GM12878 (cell line): ENCODE measurements at regions not wholly inside any gene's neighbourhood (a gene's known extent, or its start where the extent isn't known, plus 50 kb on each side); places are given as distances from the start of the nearest gene placed in this dataset.

Experiments used
- ATAC-seq: fragments of 200-7000 bp; cut with Tn5 transposase; 3 replicates; pipeline ENCODE4 v1.9.1; 2020; ENCODE audit warnings: mild to moderate bottlenecking, moderate library complexity
- BruUV-seq: library from RNA; stranded (reverse); fragments of 400-500 nt; replicated peaks from 2 replicates; lab custom pipeline; 2021; lab: Mats Ljungman, UMichigan
- CTCF ChIA-PET: fragments of 300-600 bp; sonication (Branson Sonifier 250); formaldehyde crosslinking; extraction: SDS; loops from one replicate; lab custom pipeline; 2021; ENCODE audit warnings: inconsistent platforms; lab: Yijun Ruan, JAX
- POLR2A ChIA-PET: fragments of 350-600 bp; formaldehyde crosslinking; extraction: SDS; loops from one replicate; lab custom pipeline; 2021; ENCODE audit warnings: inconsistent platforms; lab: Charles Lee
- RAD21 ChIA-PET: fragments of 300-600 bp; sonication (Branson Sonifier 250); formaldehyde crosslinking; loops from one replicate; lab custom pipeline; 2023; ENCODE audit warnings: antibody characterized with exemption; ENCODE audit not compliant: unreplicated experiment; lab: Charles Lee
- SMC1A ChIA-PET: fragments of 300-600 bp; sonication (Branson Sonifier 250); formaldehyde crosslinking; loops from one replicate; lab custom pipeline; 2023; ENCODE audit not compliant: unreplicated experiment, uncharacterized antibody; lab: Charles Lee
- DNase-seq: peaks from one replicate; pipeline ENCODE4 v3.0.0-alpha.2; 2011; ENCODE audit warnings: low read depth, low spot score
- FAIRE-seq: peaks from 3 replicates; lab custom pipeline; 2011; peaks lifted over from hg19 to GRCh38; lab: Jason Lieb, UNC
- H2AFZ ChIP-seq: 2 replicates; pipeline ENCODE4 v1.6.0; 2011; ENCODE audit warnings: low read depth, low read length, control low read depth; ENCODE audit not compliant: control insufficient read depth
- H3K27ac ChIP-seq: 2 replicates; pipeline ENCODE4 v1.5.1; 2011; ENCODE audit warnings: control low read depth; ENCODE audit not compliant: control insufficient read depth, insufficient read depth
- H3K27me3 ChIP-seq, 2 experiments: replicated peaks in 1 of 2; 2 replicates each; pipeline versions ENCODE4 v1.6.0 to v1.6.1; 2011; ENCODE audit warnings: low read length in 1 of 2; ENCODE audit not compliant: control insufficient read depth in 2 of 2, insufficient read depth in 2 of 2
- H3K36me3 ChIP-seq, 2 experiments: 2 replicates each; pipeline ENCODE4 v1.5.1; 2011; ENCODE audit warnings: low read length in 1 of 2; ENCODE audit not compliant: control insufficient read depth in 2 of 2, insufficient read depth in 2 of 2
- H3K4me1 ChIP-seq: 2 replicates; pipeline ENCODE4 v1.6.1; 2011; ENCODE audit warnings: mild to moderate bottlenecking, low read length, moderate library complexity, mixed read lengths; ENCODE audit not compliant: control insufficient read depth, insufficient read depth
- H3K4me2 ChIP-seq: 2 replicates; pipeline ENCODE4 v1.6.0; 2011; ENCODE audit warnings: control low read depth; ENCODE audit not compliant: control insufficient read depth, insufficient read depth
- H3K4me3 ChIP-seq: fragments of 200-600 bp; sonication (generic); 2 replicates; pipeline ENCODE4 v1.5.1; 2016
- H3K79me2 ChIP-seq: 2 replicates; pipeline ENCODE4 v1.6.0; 2011; ENCODE audit warnings: low read length; ENCODE audit not compliant: control insufficient read depth, insufficient read depth
- H3K9ac ChIP-seq: 2 replicates; pipeline ENCODE4 v1.8.0; 2011; ENCODE audit warnings: low read length, control low read depth, mixed read lengths; ENCODE audit not compliant: control insufficient read depth, insufficient read depth
- H3K9me3 ChIP-seq: replicated peaks from 3 replicates; pipeline ENCODE4 v1.5.1; 2011; ENCODE audit warnings: mild to moderate bottlenecking, low read length; ENCODE audit not compliant: control insufficient read depth, insufficient read depth
- H4K20me1 ChIP-seq: 2 replicates; pipeline ENCODE4 v1.6.0; 2011; ENCODE audit not compliant: control insufficient read depth, insufficient read depth
- BHLHE40 ChIP-seq, 2 experiments: fragments of 450-650 bp in 1 of 2; IDR thresholded peaks; 2 replicates each; pipeline ENCODE4 v1.6.1; 2011 to 2017; ENCODE audit warnings: low read depth in 2 of 2, borderline replicate concordance in 1 of 2, improper control_type of control experiment in 1 of 2, low read length in 1 of 2, mild to moderate bottlenecking in 1 of 2
- GABPA ChIP-seq: IDR thresholded peaks from 2 replicates; pipeline ENCODE4 v1.6.1; 2014; ENCODE audit warnings: antibody characterized with exemption, low read depth, mild to moderate bottlenecking, inconsistent platforms
- IRF4 ChIP-seq: IDR thresholded peaks from 2 replicates; pipeline ENCODE4 v1.6.1; 2011; ENCODE audit warnings: low read depth, low read length
- KAT2A ChIP-seq: conservative IDR thresholded peaks from 2 replicates; pipeline ENCODE4 v1.6.1; 2011; ENCODE audit warnings: low read depth, low read length; ENCODE audit not compliant: control insufficient read depth
- NFXL1 ChIP-seq: fragments of 450-650 bp; IDR thresholded peaks from 2 replicates; pipeline ENCODE4 v1.6.1; 2017; ENCODE audit warnings: antibody characterized with exemption, mild to moderate bottlenecking, borderline replicate concordance
- POLR2AphosphoS5 ChIP-seq: IDR thresholded peaks from 2 replicates; pipeline ENCODE4 v1.6.1; 2011; ENCODE audit warnings: mild to moderate bottlenecking, low read length, inconsistent platforms
- WRNIP1 ChIP-seq: IDR thresholded peaks from 2 replicates; pipeline ENCODE4 v1.6.1; 2011; ENCODE audit warnings: low read depth, low read length, improper control_type of control experiment, borderline replicate concordance
- ZNF24 ChIP-seq: fragments of 450-650 bp; IDR thresholded peaks from 2 replicates; pipeline ENCODE4 v1.6.1; 2017; ENCODE audit warnings: antibody characterized with exemption, mild to moderate bottlenecking
- WGBS: methylation state at CpG from one replicate; pipeline ENCODE4 v1.1.6; 2016; ENCODE audit warnings: low lambda C conversion rate; ENCODE audit not compliant: insufficient replicate concordance, insufficient coverage; ENCODE audit errors: missing lambda C conversion rate; 5-methylcytosine and 5-hydroxymethylcytosine counted together
- in situ Hi-C: fragments of 300-500 bp; cut with MboI; formaldehyde crosslinking; loops from 9 replicates; pipeline ENCODE4 v1.14.3; 2018; ENCODE audit warnings: mixed read lengths
- intact Hi-C: fragments of 100-400 bp; cut with micrococcal nuclease; formaldehyde crosslinking; loops from one replicate; pipeline ENCODE4 v1.14.2; 2022; ENCODE audit not compliant: unreplicated experiment
- TF ChIP-seq, protein P1 (sequence below): fragments of 450-650 bp; conservative IDR thresholded peaks from 2 replicates; pipeline ENCODE4 v1.6.1; 2017; ENCODE audit warnings: mild to moderate bottlenecking, moderate library complexity

- TF ChIP-seq, protein P1, sequence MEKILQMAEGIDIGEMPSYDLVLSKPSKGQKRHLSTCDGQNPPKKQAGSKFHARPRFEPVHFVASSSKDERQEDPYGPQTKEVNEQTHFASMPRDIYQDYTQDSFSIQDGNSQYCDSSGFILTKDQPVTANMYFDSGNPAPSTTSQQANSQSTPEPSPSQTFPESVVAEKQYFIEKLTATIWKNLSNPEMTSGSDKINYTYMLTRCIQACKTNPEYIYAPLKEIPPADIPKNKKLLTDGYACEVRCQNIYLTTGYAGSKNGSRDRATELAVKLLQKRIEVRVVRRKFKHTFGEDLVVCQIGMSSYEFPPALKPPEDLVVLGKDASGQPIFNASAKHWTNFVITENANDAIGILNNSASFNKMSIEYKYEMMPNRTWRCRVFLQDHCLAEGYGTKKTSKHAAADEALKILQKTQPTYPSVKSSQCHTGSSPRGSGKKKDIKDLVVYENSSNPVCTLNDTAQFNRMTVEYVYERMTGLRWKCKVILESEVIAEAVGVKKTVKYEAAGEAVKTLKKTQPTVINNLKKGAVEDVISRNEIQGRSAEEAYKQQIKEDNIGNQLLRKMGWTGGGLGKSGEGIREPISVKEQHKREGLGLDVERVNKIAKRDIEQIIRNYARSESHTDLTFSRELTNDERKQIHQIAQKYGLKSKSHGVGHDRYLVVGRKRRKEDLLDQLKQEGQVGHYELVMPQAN = no peak
These were observed 111.9 kb downstream of the OSR1 start (continued) for GRCh38 chr2:19246496-19246895.

GRCh38 chr2:19244460-19245363 is 113.7 kb downstream of the OSR1 start:
- H3K9me3 ChIP-seq = no peaks in the 10 kb centered on the region
- H3K4me1 ChIP-seq = no peaks in the 10 kb centered on the region
- 51% methylated on average over 9 of the region's 9 CpGs for WGBS
- H3K36me3 ChIP-seq = no peaks in the 10 kb centered on the region
- in situ Hi-C loops = no loop called here
- ChIA-PET RAD21 (no interaction called here), CTCF (no interaction called here), POLR2A (interaction anchor here (0.7 kb wide), 1 partner anchor 16 kb away, joined by 3 read pairs; no protein-coding TSS in a partner anchor), SMC1A (no interaction called here)
- H2AFZ ChIP-seq = no peak overlapping the region
- H3K27ac ChIP-seq = no peak overlapping the region
- ATAC-seq = no peak
- H3K4me2 ChIP-seq = no peak overlapping the region
- H3K79me2 ChIP-seq = no peaks in the 10 kb centered on the region
- DNase-seq = no peak
- no peaks in the 10 kb centered on the region for H3K27me3 ChIP-seq
- no peak overlapping the region for H3K9ac ChIP-seq
- FAIRE-seq = no peak
- H3K4me3 ChIP-seq = no peak overlapping the region
- TF ChIP-seq WRNIP1 (no peak), NFXL1 (no peak), IRF4 (no peak), POLR2AphosphoS5 (no peak), ZNF24 (no peak), KAT2A (no peak), GABPA (no peak), BHLHE40 (IDR thresholded peaks at IDR 0.05; ENCODE audit: borderline replicate concordance in 1 of 2, low read depth in 2 of 2, low read length in 1 of 2) (no peak)
- intact Hi-C loops = no loop called here
- no TSS peak for BruUV-seq
- H4K20me1 ChIP-seq = no peaks in the 10 kb centered on the region
